GM18858 (cell line): ENCODE measurements at regions not wholly inside any gene's neighbourhood (a gene's known extent, or its start where the extent isn't known, plus 50 kb on each side); places are given as distances from the start of the nearest gene placed in this dataset.
"Not testable (repeated sequence)": the region's sequence is repeated elsewhere in the genome, so short reads cannot be mapped to it uniquely, and the experiment has no call there.

Experiments used
- ATAC-seq: cut with Tn5 transposase; IDR thresholded peaks from one replicate; pipeline ENCODE4 v1.9.1; 2021; ENCODE audit not compliant: unreplicated experiment

DNA sequence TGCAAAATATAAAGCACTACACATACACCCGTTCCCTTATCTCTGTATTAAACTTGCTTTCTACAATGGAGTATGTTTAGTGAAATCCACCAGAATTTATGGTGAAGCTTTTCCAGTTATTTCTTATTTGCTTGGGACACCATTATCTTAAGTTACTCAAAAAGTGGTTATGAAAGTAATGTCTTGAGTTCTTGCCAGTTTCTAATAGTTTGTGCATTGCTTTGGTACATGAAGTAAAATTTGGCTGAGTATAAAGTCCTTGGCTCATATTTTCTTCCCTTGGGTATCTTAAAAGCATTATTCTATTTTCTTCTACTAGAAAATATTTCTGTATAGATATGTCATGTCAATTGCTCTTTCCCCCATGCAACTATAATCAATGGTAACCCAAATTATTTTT is 85.2 kb downstream of the POLR1F start:
- ATAC-seq, result no peak

DNA sequence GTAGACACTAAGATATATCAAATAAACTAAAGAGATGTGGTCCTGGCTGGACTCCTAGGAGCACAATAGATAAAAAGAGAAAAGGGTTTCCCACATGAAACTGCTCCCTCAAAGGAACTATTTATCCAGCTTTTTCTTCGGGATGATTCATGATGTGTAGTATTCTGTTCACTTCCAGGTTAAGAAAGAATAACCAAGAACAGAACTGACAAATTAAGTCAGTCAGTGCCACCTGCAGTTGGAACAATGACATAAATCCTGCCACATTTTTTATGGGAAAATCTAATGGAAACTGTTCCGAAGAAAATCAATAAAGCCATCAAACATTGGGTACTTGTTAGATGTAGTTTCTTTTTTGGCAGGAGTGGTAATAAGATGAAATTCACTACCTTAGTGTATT is 87.1 kb downstream of the POLR1F start:
- no peak for ATAC-seq

DNA sequence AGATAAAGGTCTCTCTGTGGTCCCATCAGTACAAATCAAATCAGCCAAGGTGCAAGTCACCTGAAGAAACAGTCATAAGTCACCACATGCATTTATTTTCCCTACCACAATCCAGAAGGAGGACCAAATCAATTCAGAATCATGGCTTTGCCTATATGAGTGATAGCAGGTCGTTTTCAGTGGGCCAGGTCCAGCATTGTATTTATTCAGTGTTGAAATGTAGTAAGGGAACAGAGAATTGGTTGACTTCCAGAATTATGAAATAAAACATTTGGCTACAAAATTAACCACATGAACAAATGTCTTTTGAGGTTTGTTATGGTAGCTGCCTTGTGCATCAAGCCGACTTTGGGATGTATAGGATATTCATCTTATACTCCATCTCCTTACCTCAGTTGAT is 88.4 kb downstream of the POLR1F start:
- ATAC-seq, result no peak

DNA sequence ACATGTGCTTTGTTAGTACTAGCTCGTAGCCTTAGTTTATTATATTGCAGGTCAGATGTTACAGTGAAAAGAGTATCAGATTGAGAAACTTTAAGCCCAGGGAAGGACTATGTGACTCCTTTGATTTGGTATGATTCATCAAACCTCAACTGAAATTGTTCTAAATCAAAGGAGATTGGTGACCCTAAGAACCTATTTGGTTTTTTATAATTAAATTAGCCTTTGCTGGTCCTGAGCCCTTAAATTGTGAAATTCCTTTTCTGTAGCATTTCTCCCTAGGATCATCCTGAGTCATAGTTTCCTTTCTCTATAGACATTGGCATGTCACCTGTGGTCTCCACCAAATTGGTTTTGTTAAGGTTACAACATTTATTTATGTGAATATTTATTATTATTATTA is 89.7 kb downstream of the POLR1F start:
- ATAC-seq, result no peak

DNA sequence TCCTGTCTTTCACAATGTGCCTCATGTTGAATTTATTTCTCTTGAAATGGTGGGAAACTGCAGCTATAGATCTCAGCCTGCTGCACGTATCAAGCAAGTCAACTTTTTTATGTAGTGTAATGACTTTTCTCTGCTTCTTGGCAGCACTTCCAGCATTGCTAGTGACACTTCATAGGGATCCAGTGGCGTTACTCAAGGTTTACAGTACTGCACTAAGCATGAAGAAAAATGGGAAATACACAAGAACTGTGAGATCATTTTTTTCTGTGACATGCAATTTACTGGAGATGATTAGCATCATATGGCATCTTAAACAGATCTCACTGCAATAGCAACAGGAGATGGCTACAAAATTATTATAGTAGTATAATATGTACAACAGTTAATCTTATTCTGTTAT is 90.9 kb downstream of the POLR1F start:
- ATAC-seq, result no peak

DNA sequence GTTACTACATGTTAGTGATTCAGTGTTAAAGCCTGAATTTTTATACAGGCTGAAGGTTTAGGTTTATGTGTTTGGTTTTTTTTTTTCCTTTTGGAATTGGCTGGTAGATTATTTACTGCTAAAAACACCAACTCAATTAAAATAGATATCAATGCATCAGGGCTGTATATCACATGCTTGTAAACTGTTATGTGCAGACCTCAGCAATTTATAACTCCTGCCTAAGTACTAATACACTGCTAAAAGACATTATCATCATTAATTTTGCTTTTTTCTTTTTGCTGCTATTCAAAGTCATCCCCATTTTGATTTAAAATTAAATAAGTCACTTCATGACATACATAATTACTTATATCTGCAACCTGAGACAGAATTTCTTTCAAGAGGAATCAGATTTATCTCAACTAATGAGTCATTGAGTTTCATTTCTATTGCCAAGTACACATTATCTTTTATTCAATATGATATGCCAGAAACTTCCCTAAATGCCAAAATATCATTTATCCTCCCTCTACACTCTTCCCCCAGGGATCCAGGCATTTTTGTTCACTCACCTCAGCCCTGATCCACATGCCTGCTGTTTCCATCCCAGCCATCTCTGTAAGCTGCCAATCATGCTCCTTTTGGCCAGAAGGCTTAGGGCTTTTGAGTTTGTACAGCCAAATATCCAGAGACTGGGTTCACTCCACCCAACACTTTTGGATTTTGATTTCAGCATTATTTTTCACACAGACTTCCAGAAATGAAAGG is 98.5 kb downstream of the POLR1F start:
- no peak for ATAC-seq

DNA sequence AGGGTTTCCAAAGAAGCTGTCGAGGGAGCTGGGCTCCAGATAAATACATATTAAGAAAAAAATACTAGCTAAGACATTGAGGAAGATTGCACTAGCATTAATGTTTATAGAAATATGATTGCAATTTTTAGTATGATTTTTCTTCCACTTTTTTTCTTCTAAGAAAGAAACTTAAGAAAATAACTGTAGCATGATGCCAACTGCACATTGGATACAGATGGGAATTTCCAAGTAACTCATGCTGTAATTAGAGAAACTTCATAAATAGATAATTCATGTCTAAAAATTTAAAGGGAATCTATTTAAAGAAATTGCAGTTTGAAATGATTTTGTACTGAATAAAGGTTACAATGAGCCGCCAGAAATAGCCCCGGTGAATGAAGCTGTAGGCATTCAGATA is 119.4 kb downstream of the POLR1F start:
- ATAC-seq, result no peak

DNA sequence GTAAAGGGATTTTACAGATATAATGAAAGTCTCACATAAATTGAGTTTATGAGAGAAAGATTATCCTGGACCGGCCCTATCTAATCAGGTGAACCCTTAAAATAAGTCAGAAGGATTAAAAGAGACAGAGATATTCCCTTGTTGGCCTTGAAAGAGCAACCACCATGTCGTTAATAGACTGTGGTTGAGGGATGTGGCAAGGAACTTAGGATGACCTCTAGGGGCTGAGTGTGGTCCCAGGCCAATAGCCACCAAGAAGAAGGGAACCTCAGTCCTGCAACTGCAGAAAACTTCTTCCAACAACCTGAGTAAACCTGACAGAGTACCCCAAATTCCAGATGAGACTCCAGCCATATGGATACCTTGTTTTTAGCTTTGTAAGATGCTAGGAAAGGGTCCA is 121.5 kb downstream of the POLR1F start:
- ATAC-seq, result peak; percentile 47

DNA sequence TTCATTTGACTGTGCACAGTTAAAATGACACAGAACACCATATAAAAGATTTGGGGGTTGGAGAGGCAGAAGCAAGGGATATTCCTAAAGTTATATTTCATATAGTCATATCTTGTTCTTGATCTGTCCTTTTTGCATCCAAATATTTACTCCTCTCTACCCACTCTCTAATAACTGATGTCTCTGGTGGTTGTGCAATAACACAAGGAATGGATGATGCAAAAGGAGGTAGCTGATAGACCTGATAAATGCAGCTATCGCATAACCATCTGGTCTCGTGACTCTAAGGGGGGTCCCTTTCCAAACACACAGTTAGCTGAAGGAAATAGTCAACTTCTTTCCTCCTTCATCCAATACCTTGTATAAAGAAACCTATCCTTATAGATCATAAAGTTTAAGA is 123.1 kb downstream of the POLR1F start:
- ATAC-seq, result no peak

DNA sequence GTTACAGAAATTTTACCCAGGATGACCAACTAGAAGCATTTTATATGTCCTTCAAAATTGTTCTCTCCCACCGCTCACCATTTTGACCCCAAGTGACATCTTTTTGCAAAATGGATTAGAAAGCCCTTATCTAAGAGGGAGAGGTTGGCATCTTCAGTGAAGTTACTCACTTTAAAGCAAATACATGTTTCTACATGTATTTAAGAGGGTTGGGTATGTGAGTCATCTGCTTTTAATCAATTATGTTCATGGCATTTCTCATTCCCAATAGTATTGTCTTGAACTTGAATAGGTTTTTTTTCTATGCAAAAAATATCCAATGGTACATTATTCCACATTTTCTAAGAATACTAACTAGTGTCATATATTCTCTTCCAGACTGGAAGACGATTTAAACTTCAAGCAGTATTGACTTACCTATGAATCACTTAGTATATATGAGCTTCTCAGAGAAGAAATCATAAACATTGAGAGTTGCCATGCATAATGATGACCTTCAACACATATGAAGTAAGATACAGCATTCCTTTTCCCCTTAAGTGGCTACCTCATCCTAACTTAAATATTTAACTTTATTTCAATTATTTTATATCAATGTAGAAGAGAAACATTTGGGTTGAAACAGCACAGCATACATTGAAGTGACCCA is 132.8 kb downstream of the POLR1F start:
- ATAC-seq, result no peak

DNA sequence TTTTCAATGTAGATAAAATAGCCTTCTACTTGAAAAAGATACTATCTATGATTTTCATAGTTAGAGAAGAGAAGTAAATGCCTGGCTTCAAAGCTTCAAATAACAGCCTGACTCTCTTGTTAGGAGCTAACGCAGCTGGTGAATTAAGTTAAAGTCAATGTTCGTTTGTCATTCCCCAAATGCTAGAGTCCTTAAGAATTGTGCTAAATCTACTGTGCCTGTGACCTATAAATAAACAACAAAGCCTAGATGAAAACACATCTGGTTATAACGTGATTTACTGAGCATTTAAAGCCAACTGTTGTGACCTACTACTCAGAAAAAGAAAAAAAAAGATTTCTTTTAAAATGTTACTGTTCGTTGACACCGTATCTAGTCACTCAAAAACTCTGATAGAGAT is 134.7 kb downstream of the POLR1F start:
- no peak for ATAC-seq

DNA sequence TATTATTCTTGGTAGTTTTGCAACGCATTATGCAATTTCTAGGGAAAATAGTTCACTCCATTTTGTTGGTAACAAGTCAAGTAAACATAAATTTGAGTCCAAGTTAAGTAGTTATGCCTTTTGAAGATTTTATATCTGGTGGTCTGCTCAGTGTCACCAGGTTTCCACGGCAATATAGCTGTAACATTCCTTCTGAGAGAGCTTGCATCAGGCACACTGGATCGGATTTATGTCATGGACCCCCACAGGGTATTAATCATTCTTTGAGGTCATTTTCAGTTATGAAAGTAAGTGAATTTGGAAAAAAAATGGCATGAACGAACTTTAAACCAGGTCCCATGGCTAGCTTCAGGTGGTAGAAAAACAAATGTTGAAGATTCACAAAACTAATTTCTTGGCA is 136.3 kb downstream of the POLR1F start:
- ATAC-seq, result no peak

DNA sequence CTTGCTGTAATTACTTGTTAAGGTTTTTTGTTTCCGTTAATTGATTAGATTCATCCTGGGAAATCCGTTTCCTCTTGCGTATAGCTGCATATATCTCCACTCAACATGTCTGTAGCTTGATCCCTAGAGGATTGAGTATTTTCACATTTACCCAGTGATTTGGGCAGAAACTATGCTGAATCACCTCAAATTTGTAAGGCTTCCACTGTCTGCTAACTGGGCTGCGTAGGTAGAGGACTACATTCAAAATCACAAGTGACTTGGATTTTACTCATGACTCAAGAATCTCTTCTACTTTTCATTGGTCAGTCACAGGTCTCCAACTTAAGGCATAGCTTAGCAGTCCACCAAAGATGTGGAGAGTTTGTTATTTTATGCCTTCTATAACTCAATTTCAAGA is 141.8 kb downstream of the POLR1F start:
- no peak for ATAC-seq

DNA sequence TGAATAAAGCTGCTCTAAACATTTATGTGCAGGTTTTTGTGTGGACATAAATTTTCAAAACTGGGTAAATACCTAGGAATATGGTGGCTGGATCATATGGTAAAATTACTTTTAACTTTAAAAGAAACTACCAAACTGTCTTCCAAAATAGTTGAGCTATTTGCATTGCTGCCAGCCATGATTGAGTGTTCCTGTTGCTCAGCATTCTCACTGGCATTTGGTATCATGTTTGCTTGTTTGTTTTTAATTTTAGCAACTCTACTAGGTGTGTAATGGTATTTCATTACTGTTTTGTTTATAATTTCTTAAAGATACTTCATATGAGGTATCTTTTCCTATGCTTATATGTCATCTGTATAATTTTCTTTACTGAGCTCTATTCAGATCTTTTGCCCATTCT is 143.2 kb downstream of the POLR1F start:
- no peak for ATAC-seq

DNA sequence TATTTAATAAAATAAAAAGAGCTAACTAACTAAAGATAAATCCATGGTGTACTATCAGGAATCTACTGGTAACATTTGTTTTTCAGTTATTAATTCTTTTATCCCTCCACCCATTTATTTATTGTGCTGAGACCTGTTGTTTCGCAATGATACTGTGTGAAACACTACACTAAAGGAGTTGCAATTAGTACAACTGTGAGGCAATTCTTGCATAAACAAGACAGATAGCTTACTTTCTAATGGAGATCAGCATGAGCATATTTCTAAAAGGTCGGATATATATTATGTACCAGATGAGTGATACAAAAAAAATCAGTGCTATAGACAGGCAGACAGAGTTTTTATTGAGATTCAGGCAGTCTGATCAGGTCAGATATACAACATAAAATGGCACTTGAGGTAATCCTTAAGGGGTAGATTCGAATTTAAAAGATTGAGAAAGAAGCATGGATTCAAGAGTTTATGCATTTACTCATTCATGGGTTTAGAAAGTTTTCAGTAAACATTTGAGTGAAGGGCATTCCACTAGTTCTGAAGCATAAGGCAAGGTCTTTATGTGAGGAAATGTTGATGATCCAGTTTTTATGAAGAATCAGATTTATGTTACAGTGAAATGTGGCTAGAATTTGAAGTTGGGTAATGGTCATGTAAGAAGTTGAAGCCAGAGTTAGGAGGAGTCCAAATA is 147.6 kb downstream of the POLR1F start:
- no peak for ATAC-seq

DNA sequence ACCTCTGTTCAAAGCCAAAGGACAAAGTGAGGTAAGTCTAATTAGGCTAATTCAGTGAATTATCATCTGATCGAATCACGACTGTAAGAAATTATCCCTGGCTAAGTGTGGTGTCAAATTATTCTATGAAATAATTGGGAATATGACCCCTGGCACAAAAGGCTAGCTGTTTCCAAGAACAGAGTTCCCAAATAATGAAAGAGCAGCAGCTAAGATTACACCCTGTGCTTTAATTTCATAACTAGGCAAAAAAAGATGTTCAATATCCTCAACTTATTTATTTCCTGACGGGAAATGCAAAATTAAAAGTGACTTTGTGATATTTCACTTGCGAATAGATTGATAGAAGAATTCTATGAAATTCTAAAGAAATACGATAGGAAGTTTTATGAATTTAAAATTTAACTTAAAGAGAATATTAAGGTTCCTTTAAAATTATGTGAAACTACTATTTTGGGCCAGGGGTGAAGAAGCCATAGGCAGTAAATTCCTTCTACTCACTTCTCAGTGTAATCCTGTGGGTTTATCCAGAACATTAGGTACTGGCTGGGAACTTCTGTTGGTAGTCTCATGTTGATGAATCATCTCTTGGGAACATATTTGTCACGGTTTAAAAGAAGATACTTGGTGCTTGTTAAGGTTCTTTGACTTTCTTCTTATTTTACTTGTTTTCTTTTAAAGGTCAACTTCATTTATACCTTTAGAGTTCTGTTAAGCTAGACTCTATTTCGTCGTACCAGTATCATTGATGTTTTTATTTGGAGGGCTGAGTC is 148.5 kb downstream of the POLR1F start:
- no peak for ATAC-seq

DNA sequence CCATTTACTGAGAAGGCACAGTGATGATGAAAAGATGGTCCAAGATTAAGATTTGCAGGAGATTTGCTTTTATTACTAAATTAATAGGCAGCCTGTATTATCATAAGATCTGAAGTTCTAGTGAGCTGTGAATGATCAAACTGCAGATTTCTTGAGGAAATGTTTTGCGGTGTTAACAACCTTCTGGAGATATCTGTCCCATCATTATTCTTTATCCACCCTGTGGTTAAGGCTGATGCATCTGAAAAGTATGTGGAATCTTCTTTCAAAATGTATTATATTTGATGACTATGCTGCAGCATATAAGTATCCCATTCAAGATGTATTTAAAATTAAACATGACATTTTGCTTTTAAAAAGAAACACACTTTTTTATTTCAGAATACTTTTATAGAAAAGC is 150.3 kb downstream of the POLR1F start:
- no peak for ATAC-seq

DNA sequence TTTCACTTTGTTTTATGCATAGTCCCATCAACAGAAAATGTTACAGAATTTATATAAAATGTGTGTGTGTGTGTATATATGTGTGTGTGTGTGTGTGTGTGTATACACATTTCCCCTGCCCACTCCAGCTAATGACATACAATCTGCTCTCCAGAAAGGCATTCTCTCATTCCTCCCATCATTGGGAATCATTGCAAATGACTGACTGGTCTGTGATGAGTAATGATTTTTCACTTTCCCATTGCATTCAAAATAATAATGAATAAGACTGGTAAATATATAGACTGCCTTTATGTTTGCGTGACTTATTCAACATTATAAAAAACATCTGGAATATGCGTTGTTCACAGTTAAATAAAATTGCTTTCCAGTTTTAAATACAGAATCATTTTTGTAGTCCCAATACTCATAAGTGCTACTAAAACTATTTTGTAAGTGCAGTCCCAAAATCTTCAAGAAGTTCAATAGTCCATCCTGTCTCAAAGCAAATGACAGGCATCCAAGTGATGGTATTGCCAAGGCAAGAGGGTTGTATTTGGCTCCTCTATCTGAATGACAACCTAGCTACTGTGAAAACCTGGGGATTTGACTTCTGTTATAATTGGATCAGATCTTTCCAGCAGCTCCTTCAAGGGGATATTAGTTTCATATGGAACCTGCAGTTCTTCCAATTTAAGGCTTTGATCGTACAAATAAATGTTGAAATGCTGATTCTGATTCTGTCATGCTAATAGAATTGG is 150.9 kb downstream of the POLR1F start:
- ATAC-seq, result no peak

DNA sequence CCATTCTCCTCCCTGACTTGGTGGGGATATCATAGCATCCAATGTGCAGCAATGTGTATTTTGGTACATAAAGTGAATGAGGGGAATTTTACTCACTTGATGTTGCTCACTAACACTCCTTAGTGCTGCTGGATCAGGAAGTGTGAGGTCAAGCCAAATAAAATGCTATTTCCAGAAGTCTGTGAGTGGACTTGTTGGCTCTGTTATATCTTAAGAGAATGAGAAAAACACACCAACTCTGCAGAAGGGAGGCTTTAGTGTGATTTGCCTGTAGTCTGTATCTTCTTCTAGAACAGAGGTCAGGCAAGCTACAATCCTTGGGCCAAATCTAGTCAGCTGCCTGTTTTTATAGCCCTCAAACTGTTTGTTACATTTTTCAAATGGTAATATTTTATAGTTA is 154.3 kb downstream of the POLR1F start:
- no peak for ATAC-seq

DNA sequence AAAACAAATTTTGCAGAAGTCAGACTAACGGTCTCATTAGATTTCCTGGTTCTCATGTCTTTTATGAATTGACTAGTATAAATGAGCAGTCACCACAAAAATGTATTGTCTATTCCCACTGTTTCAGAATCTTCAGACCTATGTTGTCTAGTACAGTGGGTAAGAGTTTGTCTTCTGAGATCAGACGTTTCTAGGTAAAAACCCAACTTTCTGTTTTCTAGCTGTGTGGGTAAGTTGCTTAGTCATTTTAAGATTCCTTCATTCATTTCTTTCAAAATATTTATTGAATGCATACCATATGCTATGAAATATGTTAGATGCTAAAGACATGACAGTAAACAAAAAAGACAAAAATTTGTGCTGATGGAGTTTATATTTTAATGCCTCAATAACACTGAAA is 156.3 kb downstream of the POLR1F start:
- peak; percentile 54 for ATAC-seq

DNA sequence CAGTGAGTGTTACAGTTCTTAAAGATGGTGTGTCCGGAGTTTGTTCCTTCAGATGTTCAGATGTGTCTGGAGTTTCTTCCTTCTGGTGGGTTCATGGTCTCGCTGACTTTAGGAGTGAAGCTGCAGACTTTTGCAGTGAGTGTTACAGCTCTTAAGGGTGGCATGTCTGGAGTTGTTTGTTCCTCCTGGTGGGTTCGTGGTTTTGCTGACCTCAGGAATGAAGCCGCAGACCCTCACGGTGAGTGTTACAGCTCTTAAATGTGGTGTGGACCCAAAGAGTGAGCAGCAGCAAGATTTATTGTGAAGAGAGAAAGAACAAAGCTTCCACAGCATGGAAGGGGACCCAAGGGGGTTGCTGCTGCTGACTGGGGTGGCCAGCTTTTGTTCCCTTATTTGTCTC is 159.6 kb downstream of the POLR1F start:
- ATAC-seq, result not testable (repeated sequence)
